HG02759 (cell line): ENCODE measurements at regions not wholly inside any gene's neighbourhood (a gene's known extent, or its start where the extent isn't known, plus 50 kb on each side); places are given as distances from the start of the nearest gene placed in this dataset.

Source experiments
- ATAC-seq: cut with Tn5 transposase; IDR thresholded peaks from one replicate; pipeline ENCODE4 v1.9.1; 2021; ENCODE audit warnings: mild to moderate bottlenecking, moderate library complexity; ENCODE audit not compliant: unreplicated experiment

DNA sequence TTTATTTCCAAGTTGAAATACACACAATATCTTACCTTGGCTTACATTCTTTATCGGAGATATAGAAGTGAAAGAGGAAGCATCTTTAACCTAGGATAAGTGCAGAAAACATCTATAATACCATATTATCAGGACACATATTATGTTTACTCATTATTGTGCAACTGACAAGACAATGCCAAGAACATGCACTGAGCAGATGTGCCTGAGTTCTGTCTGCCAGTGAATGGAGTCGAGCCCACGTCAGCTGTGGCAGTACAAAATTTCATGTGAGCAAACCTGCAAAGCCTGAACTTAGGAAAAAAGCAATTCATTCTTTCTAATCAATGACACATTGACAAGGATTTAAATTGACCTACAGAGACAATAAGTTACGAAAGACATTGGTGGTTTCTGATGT, 154.4 kb downstream of the AXIN2 start:
- no peak for ATAC-seq

DNA sequence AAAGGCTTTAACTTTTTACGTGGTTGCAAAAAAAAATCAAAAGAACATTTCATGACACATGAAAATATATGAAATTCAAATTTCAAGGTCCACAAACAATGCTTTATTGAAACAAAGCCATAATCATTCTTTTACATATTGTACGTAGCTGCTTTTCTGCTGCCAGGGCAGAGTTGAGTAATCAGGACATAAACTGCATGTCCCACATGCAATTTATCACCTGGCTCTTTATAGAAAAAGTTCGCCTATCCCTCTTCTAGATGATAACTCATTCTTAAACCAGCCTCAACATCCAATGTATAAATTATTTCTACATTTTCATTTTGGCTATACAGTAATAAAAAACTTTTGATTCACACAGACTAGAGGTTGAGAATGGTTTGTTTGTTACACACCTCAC, 154.9 kb downstream of the AXIN2 start:
- ATAC-seq, result no peak

DNA sequence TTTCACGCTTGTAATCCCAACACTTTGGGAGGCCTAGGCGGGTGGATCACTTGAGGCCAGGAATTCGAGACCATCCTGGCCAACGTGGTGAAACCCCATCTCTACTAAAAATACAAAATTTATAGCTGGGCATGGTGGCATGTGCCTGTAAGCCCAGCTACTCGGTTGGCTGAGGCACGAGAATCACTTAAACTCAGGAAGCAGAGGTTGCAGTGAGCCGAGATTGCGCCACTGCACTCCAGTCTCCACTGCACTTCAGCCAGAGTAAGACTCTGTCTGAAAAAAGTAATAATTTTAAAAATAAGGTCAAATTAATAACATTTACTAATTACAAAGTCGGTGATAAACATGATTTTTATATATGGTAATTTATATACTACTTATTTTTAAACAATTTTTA, 155.9 kb downstream of the AXIN2 start:
- ATAC-seq, result no peak

DNA sequence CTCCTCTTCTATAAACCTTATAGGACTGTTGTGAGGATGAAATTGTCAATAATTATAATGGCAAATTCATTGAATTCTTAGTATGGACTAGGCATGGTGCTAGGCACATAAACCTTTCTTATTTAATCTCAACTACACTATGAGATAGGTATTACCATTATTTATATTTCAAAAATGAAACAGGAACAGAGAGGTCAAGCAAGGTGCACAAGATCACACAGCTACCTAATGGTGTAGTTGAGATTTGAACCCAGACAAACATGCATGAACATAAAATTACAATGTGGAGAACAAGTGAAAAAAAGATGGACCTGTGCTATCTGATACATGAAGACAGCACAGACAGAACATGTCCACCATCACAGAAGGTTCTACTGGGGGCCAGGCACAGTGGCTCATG, 156.7 kb downstream of the AXIN2 start:
- ATAC-seq, result no peak

DNA sequence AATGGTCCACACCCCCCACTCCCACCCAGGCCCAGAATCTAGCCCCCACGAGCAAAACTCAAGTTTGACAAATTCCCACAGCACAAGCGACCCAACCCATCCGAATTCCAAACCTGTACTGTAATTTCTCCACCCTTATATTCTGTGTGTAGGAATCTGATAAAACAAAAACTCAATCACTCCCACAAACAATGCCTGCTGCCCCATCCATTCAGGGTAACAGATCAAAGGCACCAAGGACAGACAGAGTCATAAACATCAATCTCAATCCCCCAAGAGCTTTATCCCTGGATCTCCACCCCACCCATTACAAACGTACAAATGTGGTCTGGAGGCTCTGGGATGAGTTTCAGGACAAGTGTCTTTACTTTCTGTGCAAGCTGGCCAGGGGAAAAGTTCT, 157.8 kb downstream of the AXIN2 start:
- no peak for ATAC-seq

DNA sequence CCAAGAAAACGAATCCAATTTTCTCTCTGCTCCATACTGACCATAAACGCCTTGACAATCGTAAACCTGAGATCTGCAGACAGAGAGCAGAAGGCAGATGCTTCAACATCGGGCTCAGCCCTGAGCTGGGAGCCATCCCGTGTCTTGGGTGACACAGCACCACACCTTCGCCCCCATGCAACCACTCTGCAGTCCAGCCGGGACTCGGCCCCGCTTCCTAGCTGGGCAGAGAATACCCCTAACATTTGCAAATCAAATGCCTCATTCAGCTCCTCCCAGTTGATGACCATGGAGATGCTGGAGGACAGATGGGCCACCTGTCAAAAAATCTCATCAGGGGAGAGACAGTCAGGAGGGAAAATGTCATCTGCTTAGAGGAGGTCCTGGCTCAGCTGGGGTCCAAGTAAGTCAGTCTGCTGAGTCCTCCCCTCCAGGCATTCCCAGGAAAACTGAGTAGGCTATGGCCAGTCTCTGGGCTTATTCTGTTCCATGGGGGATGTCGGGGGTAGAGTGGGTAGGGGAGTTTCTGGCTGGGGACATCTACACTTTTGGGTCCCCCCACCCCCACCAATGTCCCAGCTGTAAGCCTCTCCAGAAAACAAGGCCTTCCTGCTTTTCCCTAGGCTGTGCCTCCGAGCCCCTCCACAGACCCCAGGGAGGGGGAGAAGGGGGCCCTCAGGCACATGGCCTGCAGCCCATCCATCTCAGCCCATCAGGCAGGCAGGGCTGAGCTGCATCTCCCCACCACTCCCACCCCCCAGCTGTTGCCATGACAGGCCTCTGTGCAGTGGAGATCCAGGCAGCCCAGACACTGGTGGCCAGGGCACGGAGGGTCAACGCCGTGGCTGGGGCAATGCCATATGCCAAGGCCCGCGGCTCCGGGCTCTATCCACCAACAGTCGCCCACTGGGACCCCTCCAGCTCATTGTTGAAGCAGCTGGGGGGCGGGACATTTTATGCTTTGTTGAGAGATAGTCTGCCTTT, 158.6 kb downstream of the AXIN2 start:
- ATAC-seq, result no peak

DNA sequence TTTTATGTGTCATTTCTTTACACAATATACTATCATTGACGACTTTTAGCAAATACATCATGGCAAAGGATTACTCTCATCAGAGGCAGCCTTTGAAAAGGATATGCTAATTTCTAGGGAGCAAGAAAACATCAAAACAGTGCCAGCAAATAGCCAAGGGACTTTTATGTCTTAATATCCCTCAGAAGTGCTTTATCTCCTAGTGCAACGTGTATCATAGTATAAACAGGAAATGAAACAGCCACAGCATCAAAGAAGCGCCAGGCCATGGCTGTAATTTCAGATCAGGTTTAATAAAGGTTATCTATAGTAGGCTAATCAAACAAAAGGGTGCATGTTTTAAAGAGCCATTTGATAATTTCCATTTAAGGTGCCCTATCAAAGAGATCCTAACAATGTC, 159.9 kb downstream of the AXIN2 start:
- no peak for ATAC-seq

DNA sequence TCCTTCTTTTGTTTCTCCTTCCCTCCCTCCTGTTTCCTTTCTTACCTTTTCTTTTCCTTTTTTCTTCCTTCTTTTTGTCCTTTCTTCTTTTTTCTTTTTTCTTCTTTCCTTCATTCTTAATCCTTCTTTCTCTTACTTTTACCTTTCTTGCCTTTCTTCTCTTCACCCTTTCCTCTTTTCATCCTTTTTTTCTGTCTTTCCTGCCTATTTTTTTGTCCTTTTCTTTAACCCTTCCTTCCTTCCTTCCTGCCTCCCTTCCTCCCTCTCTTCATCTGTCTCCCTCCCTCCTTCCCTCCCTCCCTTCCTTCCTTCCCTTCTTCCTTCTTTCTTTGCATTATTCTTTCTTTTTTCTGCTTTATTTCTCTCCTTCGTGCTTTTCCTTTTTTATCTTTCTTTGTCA, 160.7 kb downstream of the AXIN2 start:
- no peak for ATAC-seq

DNA sequence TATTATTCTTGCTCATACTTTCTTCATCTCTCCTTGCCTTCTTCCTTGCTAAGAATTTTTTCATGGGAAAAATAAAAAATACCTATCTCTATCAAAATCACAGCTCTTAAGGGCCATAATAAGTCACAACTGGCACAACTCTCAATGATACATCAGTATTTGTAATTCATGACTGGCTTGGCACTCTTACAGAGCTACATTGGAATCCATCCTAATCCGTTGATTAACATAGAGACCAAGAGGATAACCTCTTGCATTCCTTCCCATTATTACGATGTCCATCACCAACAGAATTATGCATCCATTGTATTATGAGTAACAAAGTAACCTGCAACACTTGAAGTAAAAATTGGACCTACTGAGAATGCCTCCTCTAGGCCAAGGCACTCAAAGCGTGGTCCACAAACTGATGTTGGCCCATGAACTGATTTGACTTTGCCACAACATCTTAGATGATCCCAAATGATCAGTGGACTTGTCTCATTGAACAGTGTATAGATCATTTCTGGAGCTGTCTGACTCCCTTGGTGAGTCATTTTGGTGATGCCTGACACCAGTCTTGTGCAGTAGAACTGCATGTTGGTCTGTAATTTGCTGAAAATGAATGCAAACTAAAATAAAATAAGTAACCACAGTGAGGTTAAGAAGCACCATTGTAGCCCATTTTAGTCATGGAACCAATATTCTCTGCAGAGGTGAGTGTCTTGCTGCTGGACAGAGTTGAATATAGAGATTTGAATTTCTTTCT, 163.2 kb downstream of the AXIN2 start:
- no peak for ATAC-seq

DNA sequence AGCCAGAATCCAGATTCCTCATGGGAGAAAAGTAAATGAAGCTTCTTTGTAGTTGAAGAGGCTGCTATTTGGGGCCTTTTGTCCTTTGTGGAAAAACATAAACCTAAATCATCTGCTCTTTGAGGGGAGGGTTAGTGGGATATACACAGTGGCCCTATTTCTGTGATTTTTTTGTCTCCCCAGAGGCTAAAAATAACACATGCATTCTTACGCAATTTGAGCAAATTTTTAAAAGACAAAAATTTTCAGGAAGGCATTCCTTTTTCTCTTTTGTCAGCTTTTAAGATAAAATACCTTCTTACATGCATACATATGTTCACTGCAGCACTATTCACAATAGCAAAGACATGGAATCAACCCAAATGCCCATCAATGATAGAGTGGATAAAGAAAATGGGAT, 165.5 kb downstream of the AXIN2 start:
- no peak for ATAC-seq

DNA sequence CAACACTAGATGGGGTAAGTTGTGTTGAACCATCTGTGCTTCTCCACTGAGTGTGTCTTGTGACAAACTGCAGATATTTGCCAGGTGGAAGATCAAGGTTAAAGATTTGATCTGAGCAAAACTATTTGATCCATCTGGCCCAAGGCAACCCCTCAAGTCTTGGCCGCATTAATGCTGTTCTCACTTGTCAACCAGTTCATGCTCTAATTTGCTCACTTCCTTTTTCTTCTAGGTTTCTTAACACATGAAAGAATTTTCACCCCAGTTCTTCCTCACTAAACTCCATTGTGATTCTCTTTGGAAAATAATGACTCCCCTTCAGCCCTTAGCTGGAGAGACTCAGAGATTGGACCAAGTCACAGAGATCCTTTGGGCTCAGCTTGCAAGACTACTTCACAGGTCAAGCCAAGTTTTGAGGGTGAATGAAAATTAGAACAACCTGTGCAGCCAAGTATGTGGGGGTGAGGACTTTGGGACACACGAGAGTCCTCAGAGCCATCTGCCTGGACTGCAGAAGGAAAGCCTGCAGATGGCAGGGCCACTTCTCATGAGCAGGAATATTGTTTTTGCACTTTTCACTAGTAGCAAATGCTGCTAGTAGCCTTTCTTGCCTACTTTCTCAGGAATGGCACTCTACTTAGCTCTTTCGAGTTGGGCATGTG, 166.5 kb downstream of the AXIN2 start:
- ATAC-seq, result no peak

DNA sequence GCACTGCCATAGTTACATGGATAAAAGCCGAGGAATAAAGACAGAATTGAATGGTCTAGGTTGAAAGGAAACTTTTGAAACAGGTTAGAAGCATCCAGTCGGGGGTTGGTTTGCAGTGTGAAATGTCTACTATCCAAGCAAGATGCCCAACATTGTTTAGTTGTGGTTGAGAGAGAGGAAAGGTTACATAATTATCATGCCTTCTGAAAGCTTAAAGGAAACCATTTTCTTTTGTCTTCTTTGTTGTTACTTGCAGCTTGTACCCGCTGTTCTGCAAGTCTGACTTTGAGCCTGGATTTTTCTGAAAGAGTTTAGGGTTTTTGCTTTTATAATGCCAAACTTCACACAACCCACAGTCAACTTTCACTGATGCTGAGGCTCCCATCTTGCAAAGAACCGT, 167.9 kb downstream of the AXIN2 start:
- ATAC-seq, result no peak

DNA sequence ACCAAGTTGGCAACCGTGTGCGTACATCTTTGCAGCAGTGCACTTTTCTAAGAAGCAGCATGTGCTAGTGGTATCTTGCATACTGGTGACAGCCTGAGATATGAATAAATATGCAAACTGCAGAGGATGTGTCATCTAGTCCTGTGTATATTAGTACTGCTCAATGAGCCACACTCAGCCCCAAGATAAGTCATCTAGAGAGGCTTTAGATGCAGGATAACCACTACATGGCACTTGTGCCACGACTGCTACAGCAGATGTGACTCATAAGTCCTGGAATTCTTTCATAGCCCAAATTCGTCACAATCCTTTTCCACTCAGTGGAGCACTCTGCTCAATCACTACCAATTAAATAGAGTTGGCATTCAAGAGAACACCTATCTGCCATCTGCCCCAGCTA, 171.5 kb downstream of the AXIN2 start:
- ATAC-seq, result no peak

DNA sequence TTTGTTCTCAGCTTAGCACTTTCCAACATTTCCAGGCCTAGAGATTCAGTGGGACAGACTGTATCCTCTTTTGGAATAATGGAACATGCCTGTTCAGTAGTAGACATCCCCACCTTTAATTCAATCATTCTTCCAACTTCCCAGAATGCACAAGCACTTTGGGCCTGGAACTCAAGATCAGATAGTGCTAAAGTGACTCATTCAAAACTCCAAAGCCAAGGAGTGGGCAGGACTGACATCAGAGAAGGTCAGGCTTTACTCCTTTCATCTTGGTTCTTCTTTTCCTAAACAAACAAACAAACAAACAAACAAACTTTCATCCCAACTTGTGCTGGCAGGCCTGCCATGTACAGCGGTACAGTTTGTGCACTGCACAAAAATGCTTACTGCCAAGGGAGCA, 172.0 kb downstream of the AXIN2 start:
- no peak for ATAC-seq

DNA sequence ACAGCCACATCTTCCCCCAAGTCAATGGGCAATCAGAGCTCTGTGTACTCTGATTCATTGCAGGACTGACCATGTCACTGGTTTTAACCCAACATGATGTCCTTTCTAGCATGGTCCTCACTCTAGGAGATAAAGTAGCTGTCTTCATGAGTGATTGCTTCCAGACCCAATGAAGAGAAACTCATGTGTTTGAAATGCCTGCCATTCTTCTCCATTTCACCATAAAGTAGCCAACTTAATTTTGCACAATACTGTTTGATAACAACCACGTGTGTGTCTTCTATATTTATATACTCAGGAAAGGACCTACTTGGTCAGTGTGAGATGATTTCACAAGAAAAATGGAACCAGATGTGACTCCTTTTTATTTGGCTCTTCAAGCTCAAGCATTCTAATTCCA, 172.5 kb downstream of the AXIN2 start:
- ATAC-seq, result no peak

DNA sequence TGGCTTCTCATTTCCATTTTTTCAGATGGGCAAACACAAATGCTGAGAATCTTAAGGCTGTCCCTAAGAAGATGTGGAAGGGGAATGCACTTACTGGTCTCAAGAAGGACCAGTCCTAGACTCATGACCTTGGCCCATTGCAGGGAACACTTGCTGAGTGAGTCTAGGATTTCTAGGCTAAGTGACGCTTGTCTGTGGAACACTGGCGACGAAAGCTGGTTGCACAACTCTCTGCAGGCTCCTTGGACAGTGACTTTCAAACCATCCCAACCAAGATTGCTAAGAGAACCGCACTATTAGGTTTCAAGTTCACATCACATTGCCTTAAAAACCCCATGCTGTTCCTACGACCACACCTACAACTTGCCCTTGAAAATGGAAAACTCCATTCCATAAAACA, 174.1 kb downstream of the AXIN2 start:
- no peak for ATAC-seq

DNA sequence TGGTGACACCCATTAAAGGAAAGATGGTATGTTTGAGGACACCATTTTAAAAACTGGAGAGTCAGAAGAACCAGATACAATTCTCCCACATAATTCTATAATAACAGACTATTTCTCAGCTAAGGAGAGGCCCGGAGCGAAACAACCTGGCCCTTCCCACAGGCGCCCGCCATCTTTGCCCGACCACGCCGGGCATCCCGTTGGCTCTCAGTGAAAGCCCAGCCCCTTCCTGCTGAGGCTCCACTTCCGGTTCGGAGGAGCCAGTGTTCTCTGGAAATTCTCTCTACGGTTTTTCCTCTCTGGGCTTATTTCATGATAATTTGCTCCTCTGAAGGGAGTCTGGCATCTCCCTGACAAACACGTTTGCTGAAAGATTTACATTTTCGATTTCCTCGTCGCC, 175.7 kb downstream of the AXIN2 start:
- ATAC-seq, result no peak

DNA sequence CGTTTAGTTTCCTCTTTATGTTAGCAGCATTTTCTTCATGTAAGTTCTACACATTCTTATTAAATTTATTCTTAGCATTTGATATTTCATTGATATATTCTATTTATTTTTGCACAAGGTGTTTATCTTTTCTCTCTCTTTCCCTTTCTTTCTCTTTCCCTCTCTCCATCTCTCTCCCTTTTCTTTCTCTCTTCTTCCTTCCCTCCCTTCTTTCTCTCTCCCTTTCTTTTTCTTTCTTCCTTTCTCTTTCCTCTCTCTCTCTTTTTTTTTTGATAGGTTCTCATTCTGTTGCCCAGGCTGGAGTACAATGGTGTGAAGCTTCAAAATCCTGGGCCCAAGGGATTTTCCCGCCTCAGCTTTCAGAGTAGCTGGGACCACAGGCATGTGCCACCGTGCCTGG, 176.4 kb downstream of the AXIN2 start:
- no peak for ATAC-seq

DNA sequence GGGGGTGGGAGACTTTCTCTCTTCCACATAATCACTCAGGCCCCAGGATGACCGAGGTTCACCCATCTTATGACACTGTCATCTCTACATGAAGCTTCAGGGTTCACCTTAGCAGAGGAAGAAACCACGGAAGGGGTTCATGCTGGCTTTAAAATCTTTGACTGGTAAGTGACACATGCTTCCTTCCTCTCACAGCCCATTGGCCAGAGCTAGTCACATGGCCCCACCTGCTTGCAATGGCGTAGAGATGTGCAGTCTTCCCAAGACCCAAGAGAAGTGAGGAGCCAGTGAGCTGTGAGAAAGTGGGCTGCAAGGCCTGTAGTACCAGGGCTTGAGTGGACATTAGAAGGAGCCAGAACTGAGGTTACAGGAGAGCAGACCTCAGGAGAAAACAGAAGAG, 180.3 kb downstream of the AXIN2 start:
- ATAC-seq, result no peak

DNA sequence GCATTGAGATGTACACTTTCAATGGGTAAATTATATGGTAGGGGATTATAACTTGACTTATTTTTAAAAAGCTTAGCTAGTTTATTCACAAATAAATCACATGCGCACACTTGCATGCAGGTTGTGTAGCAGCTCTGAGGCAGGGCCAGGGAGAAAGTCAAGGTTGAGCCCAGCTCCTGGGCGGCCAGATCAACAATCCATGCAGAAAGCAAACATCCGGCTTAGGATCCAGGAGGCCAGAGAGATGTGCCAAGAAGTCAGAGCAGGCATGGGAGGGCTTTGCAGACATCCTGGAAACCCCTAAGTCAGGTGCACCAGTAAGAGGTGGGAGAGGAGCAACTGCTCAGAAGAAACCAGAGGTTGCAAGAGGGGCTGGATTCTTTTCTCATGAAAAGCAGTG, 186.5 kb downstream of the AXIN2 start:
- ATAC-seq, result no peak

DNA sequence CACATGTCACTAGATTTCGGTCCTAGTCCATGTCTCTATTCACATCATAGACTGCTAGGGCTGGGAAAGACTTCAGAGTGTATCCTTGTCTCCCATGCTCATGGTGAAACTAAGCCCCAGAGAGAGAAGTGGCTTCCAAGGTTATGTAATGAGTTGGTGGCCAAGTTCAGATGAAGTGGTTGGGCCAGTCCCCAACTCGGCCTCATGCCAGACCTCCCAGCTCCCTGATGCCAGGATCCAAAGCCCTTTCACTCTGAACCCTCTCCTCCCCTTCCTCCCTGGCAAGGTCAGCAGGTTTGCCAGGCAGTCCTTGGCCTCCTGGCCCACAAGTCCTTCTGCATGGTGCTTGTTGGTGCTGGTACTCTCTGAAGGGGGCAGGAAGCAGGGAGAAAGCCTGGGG, 189.7 kb downstream of the AXIN2 start:
- no peak for ATAC-seq

DNA sequence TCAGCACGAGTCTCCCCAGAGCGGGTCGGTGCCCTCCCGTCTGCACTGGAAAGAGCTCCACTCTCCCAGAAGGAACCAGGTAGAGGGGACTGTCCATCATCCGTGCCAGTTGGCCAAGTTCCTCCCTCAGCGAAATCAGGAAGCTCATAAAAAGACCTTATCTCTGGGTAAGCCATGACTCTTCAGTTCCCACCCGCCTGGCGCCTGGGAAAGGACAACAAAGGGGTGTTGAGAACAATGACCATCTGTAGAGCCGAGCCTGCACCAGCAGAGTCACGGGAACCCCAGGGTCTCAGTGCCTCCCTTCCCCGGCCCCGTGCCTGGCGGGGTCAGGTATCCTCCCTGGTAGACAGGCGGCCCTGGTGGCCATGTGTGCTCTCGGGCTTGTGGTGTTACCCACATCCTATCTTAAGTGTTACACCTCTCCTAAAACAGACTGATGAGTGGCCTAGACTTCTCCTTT, 190.7 kb downstream of the AXIN2 start:
- ATAC-seq, result no peak
